GM19023 (cell line): ENCODE measurements at regions not wholly inside any gene's neighbourhood (a gene's known extent, or its start where the extent isn't known, plus 50 kb on each side); places are given as distances from the start of the nearest gene placed in this dataset.

Experiments used
- ATAC-seq: cut with Tn5 transposase; IDR thresholded peaks from one replicate; pipeline ENCODE4 v1.9.1; 2021; ENCODE audit warnings: mild to moderate bottlenecking, moderate library complexity; ENCODE audit not compliant: unreplicated experiment

DNA sequence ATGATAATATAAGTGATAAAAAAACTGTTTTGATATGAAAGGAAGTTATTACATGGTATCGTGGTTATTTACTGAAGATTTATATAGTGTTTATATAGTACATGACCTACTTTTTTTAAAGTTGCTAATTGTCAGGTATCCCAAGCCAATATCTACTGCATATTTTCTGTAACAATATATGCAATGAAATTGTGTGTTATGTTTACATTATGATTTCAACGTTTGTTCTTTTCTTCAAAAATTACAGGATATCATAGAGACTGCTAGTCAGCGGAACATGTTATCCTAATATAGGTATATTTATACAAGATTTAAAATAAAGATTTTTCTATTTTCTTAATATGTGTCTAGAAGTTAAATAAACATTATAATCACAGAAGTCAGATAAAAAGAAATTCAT lies 167.5 kb upstream of the DPYD start:
- no peak for ATAC-seq

DNA sequence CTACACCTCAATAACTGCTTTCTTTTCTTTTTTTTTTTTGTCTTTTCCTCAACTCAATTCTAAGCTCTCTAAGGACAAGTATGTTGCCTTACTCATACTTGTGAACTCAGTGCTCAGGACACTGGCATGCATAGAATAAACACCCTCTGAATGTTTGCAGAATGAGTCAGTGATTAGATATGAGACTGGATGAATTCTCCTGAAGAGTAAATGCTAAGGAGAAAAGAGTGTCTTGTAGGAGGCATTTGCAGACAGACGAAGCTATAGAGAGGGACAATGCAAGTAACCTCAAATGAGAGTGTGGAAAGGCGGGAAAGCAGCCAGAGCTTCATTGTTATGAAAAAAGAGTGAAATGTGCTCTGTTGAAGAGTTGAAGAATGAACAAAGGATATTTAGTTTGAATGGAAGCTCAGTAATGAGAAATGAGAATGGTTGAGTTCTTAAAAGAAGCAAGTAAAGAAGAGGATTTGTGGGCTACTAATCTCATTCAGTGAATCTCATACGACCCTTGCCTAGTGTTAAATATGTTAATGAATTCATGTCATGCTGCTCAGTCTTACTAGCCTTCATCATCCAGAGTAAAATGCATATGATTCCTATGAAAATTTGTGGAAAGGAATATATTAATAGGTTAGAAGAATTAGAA lies 166.1 kb upstream of the DPYD start:
- no peak for ATAC-seq

DNA sequence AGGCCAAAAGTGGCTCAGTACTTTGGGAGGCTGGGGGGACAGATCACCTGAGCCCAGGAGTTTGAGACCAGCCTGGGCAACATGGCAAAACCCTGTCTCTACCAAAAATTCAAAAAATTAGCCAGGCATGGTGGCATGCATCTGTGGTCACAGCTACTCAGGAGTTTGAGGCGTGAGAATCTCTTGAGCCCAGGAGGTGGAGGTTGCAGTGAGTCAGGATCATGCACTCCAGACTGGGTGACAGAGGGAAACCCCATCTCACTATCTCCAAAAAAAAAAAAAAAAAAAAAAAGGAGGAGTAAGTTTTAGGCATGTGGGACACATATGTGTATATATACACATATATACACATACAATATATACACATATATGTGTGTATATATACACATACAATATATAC lies 165.3 kb upstream of the DPYD start:
- ATAC-seq = no peak

DNA sequence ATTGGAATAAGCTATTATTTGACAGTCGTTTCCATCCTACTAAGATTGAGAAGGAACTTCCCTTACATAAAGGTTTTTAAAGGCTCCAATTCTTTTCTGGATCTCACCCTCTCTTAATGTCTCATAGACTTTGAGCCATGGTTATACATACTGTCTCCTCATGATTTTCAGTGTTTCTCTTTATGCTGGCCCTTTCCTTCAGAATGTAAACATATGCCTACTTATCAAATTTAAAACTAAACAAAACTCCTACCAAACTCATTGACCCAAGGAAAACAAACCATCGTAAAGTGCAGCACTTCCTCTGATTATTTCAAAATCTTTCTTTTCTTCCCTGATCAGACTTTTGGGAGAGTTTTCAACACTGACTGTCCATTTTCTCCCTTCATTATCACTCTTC lies 163.4 kb upstream of the DPYD start:
- ATAC-seq = no peak

DNA sequence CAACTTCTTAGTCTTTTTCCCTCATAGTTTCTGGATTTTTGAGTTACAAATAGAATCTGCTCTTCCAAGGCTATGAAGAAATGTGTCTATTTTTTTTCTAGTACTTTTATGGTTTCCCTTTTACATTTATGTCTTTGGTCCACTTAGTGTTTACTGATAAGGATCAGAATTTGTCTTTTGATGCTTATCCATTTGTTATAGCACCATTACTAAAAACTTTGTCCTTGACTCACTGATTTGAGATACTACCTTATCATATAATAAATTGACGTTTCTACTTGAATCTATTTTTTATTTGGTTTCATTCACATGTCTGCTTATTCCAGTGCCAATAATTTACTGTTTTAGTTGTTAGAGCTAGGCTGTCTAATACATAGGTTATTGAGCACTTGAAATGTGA lies 161.1 kb upstream of the DPYD start:
- ATAC-seq = no peak

DNA sequence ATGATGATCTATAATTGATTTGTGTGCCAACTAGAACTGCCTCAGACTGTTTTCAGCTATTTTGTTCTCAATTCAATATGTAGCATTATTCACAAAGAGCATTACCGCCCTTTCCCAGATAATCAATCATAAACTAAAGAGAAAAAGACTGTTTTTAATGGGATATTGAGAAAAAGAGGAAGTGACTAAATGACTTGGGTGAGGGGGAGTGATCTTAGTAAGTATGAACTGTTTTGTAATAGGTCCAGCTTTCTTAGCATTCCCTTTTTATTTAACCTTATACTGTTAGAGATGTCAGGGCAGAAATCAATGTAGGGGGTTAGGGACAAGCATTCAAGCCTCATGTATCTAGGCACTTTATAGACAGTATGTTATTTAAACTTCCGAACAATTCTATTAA lies 157.8 kb upstream of the DPYD start:
- ATAC-seq = no peak

DNA sequence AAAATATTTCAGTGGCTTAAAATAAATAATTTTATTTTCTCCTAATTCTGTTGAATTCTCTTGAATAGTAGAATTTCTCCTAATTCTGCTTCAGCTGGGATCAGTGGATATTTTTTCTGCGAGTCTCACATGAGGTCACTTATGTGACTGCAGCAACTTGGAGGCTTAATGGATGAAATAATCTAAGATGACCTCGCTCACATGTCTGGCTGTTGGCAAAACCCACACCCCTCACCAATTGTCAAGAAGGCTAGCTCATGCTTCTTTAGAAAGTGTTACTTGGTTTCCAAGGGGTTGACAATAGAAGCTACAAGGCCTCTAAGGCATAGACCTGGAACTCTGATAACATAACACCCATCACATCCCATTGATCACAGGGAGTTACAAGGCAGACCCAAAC lies 156.9 kb upstream of the DPYD start:
- no peak for ATAC-seq

DNA sequence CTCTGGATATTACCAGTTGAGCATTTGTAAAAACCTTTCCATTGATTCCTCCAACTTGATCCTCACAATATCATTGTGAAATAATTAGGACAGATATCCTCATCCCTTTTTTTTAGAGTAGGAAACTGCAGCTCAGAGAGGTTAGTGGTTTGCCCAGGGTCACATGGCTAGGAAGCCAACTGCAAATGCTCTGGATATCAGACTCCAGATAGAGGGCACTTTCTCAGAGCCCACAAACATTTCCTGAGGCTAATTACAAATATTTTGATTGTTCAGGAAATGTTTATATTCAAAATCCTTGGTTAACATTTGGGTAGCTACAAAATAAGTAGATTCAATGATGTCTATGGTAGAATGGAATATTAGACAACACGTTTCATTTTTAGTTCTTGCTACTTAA lies 154.8 kb upstream of the DPYD start:
- ATAC-seq = no peak

DNA sequence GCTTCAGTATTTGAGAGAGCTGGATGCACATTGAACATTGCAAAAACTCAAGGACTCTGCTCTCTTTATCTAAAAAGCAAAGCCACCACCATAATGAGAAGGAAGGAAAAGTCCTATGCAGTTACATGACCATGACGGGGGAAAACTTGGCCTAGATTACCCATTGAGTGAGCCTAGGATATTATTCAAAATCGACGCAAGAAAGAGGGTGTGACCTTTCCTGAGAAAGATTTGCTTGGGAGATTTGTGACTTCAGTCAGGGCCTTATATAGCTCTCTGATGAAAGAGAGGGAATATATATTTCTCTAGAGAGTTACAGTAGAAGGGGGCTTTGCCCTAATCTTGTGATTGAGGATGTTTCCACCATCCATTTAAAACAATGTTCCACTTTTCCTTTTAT lies 153.0 kb upstream of the DPYD start:
- ATAC-seq = no peak

DNA sequence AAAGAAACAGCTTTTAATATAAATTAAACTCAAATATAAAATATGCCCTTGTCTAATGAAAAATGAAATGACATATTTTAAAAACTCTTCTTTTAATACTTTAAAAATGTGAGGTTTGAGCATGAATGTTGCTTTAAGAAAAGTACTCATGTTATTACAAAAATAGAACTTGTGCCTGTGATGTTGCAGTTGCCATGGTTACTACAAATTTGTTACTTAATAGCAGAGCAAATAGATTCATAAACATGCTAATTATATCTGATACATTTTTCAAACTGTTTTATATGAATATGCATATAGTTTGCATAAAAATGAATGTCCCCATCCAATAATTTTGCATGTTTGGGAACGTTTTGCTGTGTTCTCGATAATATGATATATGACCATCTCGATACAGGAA lies 152.3 kb upstream of the DPYD start:
- no peak for ATAC-seq

DNA sequence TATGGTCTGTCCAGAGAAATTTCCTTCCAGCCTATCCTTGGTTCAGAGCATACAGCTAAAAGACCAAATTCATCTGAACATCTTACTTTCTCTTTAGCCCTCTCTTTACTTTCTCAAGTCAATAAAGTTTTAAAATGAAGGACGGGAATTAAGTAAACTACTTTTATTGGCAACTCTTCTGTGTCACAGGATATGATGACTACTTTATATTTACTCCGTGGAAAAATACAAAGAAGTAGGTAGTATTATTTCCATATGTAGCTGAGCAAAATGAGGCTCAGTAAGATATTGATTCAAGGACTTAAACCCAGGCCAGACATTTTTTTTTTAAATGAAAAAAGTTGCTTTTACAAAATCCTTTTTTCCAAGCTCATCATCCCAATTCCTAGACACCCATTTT lies 151.2 kb upstream of the DPYD start:
- no peak for ATAC-seq

DNA sequence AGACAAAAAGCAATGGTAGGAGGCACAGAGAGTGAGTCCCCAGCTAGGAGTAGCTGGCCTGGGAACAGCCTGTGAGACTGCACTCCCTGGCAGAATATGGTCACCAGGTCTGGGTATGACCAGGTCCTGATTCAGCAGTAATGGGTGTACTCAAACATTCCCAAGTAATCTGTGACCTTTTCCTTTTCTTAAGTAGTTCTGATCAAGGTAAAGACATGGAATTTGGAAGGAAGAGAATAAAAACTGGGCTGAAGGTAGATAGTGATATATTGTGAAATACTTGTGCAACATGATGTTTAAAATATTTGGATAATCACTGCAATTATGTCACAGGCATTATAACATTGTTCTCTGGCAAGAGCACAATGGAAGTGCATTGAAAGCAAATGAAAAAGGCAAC lies 147.2 kb upstream of the DPYD start:
- ATAC-seq = no peak

DNA sequence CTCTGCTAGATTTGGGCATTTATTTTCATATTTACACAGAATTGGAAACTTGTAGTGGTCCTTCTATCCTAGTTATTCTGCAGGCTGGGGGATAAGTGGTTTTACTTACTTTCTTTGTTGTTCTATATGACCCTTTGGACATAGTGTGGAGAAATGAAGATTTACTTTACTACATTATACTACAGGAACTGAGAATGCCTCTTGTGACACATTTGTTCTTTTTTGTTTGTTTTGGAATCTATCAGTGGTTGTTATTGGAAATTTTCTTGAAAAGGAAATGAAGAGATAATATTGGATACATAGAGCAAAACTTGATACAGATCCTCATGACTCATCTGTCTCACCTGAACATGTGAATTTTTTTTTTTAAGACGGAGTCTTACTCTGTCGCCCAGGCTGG lies 146.1 kb upstream of the DPYD start:
- no peak for ATAC-seq

DNA sequence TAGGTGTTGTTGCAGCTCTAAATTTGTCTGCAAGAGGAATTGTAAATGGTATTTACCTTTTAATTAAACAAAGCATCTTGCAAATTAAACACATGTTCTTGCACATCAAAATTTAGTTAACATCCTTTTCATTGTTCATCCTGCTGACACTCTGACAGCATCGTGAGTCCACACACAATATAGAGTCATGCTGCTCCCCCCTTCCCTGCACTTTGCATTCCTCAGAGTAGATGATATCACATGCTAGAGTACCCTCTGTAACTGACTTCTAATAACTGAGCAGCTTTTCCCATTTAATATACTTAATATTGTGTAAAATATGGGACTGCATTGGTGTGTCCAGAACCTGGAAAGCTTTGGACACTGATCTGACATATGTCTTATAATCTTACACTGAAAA lies 138.8 kb upstream of the DPYD start:
- no peak for ATAC-seq

DNA sequence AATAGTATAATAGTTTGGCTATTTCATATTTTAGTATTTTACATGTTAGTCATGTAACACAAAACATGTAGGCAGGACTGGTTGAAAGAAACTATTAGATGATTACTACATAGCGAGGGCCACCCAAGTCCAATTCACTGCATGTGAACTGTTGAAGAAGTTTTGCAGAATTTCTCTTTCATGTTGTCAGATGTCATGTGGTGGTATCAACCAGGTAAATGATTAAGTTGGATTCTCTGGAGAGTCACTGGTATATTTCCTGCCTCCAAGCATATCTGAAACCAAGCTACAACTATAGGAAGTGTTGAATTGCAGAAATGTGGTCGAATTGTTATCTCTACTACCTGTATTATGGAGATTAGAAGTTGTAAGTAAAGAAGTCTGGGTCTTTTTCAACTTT lies 137.8 kb upstream of the DPYD start:
- ATAC-seq = no peak

DNA sequence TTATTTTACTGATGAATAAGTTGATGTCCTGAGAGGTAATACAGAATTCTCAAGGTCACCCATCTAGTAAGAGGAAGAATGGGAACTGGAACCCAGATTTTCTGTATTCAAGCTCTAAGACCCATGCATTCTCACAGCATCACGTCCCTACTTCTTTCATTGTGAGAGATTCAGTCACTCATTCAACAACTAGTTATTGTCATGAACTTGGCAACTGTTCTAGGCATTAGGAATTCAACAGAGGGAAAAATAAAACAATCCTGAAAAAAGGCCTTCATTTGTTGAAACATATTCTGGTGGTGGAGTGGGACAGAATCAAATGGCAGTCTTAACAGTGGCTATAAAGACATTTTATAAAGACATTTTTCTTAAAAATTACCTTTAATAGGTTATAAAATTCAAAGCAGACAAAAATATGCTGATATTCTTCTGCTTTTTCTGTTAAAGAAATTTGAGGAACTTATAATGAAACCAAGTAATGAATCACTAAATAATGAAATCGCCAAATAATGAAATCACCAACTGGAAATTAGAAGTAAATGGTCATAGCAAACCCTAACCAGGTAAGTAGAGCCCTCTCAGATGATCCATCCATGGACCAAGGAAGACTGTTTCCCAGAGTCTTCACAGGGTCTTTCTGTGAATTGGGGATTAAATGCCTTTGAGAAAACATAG lies 136.5 kb upstream of the DPYD start:
- no peak for ATAC-seq

DNA sequence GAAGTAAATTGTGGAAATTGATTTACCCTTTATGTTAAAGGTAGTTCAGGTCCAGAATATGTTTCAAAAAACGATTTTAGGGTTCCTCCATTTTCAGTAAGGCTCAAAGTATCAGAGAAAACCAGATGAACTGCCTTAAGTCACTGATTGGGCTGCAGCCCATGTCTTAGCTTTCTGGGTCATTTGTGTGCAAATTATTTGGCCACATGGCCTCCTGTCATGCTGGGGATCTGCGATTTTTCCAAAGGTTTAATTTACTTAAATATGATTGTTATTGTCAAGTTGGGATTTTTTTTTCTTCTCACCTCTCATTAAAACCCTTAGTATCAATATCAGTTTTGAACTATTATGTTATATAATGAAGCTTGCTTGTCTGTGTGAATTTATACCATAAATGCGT lies 135.9 kb upstream of the DPYD start:
- ATAC-seq = no peak

DNA sequence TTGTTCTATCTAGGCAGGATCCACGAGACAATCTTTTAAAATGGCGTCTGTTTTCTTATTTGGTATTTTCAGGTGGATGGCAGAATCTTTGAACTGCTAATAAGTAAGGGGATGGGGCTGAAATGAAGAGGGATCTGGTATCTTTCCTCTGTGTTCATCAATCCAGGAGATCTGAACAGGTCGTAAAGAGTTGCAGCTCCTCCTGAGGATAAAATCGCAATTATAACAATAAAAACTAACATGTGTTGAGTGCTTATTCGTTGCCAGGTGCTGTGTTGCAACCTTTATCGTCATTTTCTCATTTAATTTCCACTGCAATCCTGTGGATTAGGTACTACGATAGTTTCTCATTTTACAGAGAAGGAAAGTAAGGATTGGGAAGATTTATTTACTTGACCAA lies 134.6 kb upstream of the DPYD start:
- no peak for ATAC-seq

DNA sequence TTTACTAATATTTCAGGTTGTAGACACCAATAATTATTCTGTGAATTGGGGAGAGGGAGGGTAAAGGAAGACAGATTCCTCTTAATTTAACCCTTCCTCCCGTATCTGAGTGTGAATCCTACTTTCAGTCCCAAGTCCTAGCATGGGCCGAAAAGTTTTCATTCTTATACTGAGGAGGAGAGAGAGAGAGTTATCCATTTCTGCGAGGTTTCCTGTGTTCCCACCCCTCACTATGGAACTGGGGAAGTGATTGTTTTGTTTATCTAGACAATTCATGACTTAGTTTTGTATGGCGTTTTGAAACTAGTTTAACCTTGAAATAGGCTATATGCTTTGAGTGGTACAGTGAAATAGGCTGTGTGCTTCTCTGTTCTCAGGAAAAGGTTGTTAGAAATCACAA lies 134.0 kb upstream of the DPYD start:
- no peak for ATAC-seq

DNA sequence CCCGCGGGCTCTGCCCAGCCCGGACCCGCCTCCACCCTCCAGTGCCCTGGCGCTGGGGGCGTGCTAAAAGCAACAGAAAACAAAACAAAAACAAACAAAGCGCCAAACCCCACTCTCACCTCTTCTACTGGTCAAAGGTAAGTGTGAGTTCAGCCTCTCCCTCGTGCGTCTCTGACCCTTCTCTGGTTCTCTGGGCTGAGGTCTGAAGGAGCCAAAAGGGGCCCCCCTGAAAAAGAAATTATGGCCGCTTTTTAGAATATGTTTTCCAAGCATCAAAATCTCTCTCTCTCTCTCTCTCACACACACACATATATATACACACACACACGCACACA lies 133.5 kb upstream of the DPYD start:
- no peak for ATAC-seq

DNA sequence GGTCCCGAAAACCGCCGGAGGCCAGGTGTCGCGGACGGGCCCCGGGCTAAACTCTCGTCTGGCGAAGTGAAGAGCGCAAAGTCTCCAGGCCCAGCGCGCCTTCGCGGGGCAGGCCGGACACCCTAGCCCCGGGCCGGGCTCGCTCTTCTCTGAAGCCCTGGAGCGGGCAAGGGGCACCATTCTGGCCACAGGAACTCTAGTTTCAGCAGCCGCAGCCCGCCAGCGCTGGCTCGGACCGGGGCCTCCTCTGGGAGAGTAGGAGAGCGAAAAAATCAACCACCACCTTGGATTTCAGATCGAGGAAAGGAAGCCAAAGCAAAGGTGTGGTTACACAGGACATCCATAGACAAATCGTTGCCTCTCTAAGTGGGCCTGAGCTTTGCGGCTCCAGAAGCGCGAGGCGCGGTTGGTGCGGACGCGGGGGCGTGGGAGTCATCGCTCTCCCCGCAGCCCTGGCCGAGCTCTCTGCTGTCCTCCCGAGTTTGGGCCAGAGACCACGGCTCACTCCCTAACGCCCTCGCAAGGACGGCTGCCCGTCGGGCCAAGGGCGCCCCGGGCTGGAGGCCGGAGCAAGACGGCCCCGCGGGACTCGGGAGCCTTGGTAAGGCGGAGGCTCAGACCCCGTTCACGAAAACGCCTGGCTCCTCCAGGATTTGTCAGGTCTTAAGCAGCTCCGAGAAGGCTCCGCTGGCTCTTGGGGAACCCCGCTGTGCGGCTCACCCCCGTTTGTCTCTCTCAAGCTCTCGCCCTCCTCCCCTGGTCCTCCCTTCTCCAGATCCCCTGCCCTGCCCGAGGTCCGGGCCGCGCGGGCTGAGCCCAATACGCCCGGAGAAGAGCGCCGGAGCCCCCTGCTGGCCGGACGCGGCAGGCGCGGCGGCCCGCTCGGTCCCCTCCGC lies 132.9 kb upstream of the DPYD start:
- peak; percentile 97 for ATAC-seq

DNA sequence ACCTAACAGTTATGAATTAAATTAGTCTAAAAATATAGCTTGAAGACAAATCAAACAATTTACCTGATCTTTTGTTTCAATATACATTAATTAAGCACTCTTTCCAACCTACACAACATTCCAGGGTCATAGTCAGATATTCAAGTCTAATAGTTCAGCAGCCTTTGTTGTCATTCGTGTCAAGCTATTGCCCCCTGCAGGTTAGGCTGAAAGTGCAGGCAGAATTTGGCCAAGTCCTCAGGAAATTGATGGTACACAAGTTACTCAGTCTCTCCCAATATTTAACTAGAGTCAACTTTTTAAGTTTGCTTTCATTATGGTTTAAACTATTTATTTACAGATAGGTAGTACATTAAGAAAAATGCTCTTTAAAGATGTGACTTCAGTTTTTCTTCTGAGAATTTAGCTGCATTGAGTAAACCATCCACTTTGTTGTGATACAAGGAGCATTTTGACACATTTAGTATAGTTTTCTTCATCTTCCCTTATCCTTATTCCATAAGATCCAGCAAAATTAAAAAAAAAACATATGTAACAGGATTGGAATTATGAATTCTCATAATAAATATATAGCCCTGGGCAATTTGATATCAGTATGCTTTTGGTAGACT lies 130.3 kb upstream of the DPYD start:
- peak; percentile 39 for ATAC-seq
